KOPT-K1 (cell line): ENCODE measurements at regions not wholly inside any gene's neighbourhood (a gene's known extent, or its start where the extent isn't known, plus 50 kb on each side); places are given as distances from the start of the nearest gene placed in this dataset.
"Not testable (repeated sequence)": the region's sequence is repeated elsewhere in the genome, so short reads cannot be mapped to it uniquely, and the experiment has no call there.

Experiments used
- H3K27ac ChIP-seq: fragments of 200-600 bp; sonication (generic); 2 replicates; pipeline ENCODE4 v1.5.1; 2016; ENCODE audit warnings: antibody characterized with exemption, mild to moderate bottlenecking, low read depth, low read length; ENCODE audit not compliant: poor library complexity, severe bottlenecking
- H3K36me3 ChIP-seq: fragments of 200-600 bp; sonication (generic); 2 replicates; pipeline ENCODE4 v1.5.1; 2017; ENCODE audit warnings: antibody characterized with exemption, mild to moderate bottlenecking, low read length, moderate library complexity; ENCODE audit not compliant: insufficient read depth
- H3K9me3 ChIP-seq: fragments of 200-600 bp; sonication (generic); 2 replicates; pipeline ENCODE4 v1.5.1; 2017; ENCODE audit warnings: antibody characterized with exemption, low read length, mild to moderate bottlenecking; ENCODE audit not compliant: insufficient read depth, poor library complexity, severe bottlenecking

DNA sequence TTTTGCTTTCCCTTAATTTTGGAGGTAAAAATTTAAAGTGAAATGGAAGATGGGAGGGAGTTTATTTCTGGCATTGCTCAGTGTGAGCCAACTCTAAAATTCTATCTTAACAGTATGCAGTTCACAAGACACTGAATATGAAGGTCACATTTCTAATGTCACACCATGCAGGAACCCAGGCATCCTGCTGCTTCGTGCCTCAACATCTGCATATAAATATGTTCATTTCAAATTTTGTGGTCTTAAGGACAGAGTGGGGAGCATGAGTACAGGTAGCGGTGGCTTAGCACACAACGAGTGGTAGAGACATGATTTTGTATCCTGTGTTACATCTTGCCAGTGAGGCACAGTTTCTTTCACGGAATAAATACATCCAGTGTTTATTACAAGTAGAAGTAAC lies 102.4 kb downstream of the ARL4C start:
- no peaks in the 10 kb centered on the region for H3K36me3 ChIP-seq
- no peak overlapping the region for H3K27ac ChIP-seq
- H3K9me3 ChIP-seq: no peaks in the 10 kb centered on the region

DNA sequence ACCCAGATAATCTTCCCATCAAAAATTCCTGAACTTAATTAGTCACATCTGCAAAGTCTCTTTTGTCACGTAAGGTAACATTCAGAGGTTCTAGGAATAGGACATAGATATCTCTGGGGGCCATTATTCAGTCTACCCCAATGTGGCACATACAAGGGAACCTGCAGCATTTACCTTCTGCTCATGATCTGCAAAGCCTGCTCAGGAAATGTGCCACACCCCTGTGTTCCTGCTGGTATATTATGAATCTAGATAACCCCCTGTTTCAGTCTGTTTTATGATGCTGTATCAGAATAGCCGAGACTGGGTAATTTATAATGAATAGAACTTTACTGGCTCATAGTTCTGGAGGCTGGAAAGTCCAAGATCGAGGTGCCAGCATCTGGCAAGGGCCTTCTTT lies 103.5 kb downstream of the ARL4C start:
- no peaks in the 10 kb centered on the region for H3K36me3 ChIP-seq
- H3K27ac ChIP-seq: no peak overlapping the region
- H3K9me3 ChIP-seq: no peaks in the 10 kb centered on the region

DNA sequence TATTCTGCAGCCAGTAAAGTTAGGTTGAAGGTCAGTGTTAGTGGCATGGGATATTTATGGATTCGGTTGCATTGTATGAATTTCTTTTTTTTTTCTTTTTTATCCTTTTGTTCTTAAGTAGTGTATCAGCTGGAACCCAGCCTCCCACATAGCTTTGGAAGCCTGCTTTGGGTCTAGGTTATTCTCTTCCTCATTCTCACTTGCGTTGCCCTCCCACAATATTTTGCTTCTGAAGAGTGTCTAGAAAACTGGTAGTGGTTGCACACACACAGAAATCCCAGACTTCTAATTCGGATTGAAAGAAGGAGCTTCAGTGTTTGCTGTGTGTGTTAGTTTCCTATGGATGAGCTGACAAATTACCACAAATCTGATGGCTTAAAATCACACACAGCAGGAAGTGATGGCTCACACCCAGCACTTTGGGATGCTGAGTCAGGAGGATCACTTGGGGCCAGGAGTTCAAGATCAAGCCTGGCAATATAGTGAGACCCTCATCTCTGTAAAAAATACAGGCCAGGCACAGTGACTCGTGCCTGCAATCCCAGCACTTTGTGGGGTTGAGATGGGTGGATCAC lies 104.8 kb downstream of the ARL4C start:
- Histone ChIP-seq H3K36me3 (no peaks in the 10 kb centered on the region), H3K27ac (no peak overlapping the region), H3K9me3 (no peaks in the 10 kb centered on the region)

DNA sequence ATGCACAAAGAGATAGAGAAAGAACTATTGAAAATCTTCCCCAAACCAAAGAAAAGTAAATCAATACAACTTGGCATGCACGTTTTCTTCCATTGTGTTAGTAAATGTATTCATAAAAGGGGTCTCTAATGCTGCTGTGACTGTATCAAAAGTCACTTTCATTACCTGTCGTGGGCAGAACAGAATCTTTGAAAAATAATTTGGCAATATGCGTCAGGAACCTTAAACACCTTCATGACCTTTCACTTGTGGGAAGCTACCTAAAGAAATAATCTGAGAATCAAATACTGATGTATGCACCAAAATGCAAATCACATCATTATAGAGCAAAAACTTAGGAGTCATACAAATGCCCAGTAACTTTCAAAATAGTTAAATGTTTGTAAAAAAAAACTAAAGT lies 105.3 kb downstream of the ARL4C start:
- no peak overlapping the region for H3K27ac ChIP-seq
- H3K9me3 ChIP-seq: no peaks in the 10 kb centered on the region
- no peaks in the 10 kb centered on the region for H3K36me3 ChIP-seq

DNA sequence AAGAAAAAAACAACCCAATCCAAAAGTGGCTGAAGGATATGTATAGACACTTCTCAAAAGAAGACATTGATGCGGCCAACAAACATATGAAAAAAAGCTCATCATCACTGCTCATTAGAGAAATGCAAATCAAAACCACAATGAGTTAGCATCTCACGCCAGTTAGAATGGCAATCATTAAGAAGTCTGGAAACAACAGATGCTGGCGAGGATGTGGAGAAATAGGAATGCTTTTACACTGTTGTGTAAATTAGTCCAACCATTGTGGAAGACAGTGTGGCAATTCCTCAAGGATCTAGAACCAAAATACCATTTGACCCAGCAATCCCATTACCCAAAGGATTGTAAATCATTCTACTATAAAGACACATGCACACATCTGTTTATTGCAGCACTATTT lies 107.2 kb downstream of the ARL4C start:
- not testable (repeated sequence) for H3K36me3 ChIP-seq, H3K27ac ChIP-seq
- peaks cover 13% of the 10 kb centered on the region for H3K9me3 ChIP-seq

DNA sequence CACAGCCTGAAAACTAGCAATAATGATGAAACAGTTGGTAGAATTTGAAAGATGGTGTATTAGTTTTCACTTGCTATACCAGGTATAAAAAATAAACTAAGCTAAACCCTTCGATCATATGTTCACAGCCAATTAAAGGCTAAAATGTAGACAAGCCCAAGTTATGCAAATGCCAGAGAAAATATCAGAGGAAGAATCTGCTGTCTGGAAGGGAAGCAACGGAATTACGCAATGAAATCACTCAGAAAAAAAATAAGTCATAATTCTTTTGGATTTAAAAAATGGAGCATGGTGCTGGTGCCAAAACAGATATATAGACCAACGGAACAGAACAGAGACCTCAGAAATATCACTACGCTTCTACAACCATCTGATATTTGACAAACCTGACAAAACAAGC lies 108.3 kb downstream of the ARL4C start:
- no peak overlapping the region for H3K27ac ChIP-seq
- peaks cover 16% of the 10 kb centered on the region for H3K9me3 ChIP-seq

DNA sequence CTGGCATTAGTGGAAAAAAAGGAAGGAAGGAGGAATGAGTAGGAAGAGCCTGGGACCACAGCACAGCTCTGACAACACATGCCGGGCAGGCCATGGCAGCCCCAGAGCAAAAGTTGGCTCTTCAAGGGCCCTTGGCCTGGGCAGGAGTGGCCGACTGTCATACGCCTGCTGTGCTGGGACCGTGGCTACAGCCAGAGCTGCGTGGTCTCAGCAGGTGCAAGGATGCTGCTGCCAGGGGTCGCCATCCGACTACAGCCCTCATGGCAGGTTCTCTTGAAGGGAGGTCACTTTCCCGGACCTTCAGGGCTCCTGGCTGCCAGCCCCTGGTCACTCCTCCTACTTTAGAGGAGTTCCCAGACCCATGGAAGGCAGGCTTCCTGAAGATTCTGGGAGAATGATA lies 109.9 kb downstream of the ARL4C start:
- H3K36me3 ChIP-seq: no peaks in the 10 kb centered on the region
- peaks cover 16% of the 10 kb centered on the region for H3K9me3 ChIP-seq
- H3K27ac ChIP-seq: no peak overlapping the region

More for the DNA sequence above, 108.3 kb downstream of the ARL4C start:
- H3K36me3 ChIP-seq: no peaks in the 10 kb centered on the region

DNA sequence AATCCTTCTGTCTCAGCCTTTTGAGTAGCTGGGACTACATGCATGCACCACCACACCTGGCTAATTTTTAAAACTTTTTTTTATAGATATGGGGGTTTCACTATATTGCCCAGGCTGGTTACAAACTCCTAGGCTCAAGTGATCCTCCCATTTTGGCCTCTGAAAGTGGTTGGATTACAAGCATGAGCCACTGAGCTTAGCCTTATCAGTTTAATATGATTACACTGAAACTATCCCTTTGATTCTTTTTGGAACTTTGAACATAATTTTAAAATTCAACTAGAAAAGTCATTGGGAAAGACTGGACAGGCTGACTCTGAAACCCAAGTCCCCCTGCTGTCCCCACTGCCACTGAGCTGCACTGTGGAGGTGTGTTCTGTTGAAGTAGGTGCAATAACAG lies 114.8 kb downstream of the ARL4C start:
- Histone ChIP-seq H3K36me3 (no peaks in the 10 kb centered on the region), H3K27ac (no peak overlapping the region), H3K9me3 (peaks cover 16% of the 10 kb centered on the region)

DNA sequence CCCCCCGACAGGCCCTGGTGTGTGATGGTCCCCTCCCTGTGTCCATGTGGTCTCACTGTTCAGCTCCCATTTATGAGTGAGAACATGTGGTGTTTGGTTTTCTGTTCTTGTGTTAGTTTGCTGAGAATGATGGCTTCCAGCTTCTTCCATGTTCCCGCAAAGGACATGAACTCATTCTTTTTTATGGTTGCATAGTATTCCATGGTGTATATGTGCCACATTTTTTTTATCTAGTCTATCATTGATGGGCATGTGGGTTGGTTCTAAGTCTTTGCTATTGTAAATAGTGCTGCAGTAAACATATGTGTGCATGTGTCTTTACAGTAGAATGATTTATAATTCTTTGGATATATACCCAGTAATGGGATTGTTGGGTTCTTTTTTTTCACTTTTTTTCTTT lies 117.9 kb downstream of the ARL4C start:
- not testable (repeated sequence) for H3K27ac ChIP-seq, H3K36me3 ChIP-seq, H3K9me3 ChIP-seq

DNA sequence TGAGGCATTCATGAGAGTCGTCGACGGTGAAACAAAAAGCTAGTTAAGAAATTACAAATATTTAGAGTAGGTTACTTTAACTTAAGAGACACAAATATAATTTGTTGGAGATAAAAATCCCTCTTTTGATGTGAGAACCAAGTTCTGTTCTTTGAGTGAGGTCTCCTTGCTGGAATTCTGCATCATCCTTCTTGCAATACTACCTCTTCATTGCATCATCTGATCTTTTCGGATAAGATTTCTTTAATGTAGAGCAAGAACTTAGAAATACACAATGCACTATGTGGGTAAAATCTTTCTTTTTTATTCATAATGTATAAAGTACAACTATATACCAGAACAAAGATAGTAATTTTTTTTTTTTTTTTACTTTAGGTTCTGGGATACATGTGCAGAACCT lies 118.4 kb downstream of the ARL4C start:
- H3K9me3 ChIP-seq: no peaks in the 10 kb centered on the region
- no peaks in the 10 kb centered on the region for H3K36me3 ChIP-seq
- H3K27ac ChIP-seq: no peak overlapping the region

DNA sequence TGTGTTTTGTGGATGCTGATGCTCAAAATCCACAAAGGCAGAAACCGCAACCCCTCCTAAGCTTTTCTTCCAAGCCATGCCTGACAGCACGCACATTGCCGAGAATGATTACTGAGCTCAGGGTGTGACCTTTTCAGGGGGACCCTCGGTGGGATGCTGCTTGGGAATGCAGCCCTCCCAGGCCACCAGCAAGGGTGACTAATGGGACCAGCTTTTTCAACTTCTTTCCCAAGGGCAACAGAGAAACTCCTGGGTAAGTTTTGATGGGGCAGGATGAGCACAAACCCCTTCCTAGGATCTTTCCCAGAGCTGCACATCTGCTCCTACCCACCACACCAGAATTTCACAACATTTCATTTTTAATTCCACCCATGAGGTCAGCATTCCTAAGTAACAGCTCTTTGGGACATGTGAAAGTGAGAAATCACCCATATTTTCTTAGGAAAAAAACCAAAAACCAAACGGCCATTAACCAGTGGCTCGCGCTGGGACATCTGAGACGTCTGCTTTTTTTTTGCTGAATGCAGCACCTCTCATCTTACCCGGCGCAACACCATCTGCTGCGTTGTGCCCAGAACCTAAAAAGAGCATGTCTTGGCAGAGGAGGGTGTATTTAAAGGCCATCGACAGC lies 119.0 kb downstream of the ARL4C start:
- Histone ChIP-seq H3K9me3 (no peaks in the 10 kb centered on the region), H3K36me3 (no peaks in the 10 kb centered on the region), H3K27ac (no peak overlapping the region)

DNA sequence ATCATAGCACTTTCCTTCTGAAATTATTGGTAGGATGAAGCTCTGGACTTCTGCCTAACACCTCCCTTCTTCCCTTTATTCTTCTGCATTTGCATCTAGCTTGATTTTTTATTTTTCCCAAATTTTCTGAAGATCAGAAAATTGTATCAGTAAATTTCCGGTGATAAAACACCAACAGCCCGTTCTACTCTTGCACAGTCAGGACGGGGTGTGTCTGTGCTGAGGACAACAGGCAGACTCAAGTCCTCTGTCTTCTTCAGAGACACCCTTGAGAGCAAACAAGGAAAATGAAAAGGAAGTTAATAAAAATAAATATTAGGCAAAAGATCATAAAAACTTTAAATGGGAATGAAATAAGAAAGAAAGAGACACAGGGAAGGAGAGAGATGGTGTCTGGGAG lies 120.7 kb downstream of the ARL4C start:
- Histone ChIP-seq H3K36me3 (no peaks in the 10 kb centered on the region), H3K9me3 (no peaks in the 10 kb centered on the region), H3K27ac (no peak overlapping the region)

DNA sequence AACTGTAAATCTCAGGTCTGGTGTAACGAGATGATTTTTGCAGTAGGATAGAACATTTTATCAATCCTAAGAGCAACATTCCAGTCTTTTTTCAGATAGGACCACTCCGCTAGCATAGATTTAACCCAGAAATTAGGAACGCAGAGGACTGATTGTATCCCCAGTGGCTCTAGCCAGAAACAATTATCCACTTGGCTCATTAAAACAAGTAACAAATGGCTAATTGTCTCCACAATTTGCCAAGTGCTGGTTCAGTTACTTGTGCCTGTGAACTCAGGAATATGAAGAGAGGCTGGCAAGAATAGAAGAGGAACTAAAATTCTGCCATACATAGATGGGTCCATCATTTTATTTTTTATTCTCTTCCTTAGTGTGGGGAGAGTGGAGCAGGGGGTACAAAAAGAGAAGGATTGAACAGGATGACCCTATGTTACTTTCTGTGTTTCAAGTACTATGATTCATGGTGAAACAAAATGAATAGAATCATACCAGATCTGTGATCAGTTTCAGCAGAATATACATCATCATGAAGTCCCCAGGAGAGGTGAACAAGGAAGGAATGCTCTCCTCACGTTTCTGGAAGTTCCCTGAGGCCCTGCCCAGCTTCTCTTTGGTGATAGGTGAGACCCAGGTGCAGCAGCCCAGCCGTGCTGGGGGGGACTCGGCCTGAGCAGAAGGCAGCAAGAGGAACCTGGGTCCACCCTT lies 121.6 kb downstream of the ARL4C start:
- Histone ChIP-seq H3K36me3 (no peaks in the 10 kb centered on the region), H3K9me3 (no peaks in the 10 kb centered on the region), H3K27ac (no peak overlapping the region)

DNA sequence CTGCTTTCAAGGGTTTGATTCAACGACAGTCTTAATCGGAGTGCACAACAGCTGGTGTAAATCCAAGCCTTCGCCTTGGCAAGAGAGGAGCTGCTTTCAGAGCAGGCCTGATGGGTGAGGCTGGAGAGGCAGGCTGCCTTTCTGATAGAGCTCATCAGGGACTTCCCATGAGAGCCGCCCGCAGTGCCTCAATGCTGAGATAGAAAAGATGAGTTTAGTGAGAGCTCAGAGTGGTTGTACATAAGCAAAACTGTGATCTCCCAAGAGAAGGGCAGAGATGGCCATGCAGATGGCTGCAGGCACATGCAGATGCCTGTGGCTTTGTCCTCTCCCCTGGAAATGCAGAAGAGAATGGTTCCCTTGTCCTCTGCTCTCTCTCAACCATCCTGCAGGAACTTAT lies 122.1 kb downstream of the ARL4C start:
- Histone ChIP-seq H3K9me3 (no peaks in the 10 kb centered on the region), H3K36me3 (no peaks in the 10 kb centered on the region), H3K27ac (no peak overlapping the region)

DNA sequence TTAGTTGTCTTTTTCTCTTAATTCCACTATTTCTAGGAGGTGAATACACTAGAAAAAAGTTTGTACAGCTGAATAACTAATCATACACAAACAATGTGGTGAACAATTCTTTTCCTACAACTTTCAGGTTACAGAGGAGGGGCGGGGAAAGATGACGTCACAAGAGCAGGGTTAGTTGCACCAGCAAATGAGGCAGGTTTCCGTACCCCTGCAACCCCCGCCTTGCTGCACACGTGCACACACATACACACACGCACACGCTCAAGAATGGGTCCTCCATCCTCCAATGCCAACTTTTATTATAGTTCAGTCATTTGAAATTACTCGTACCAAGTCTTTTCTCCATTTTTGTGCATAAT lies 122.8 kb downstream of the ARL4C start:
- Histone ChIP-seq H3K27ac (no peak overlapping the region), H3K36me3 (no peaks in the 10 kb centered on the region), H3K9me3 (no peaks in the 10 kb centered on the region)
